ENCODE measurements at regions not wholly inside any gene's neighbourhood (a gene's known extent, or its start where the extent isn't known, plus 50 kb on each side); places are given as distances from the start of the nearest gene placed in this dataset.
"Not testable (repeated sequence)": the region's sequence is repeated elsewhere in the genome, so short reads cannot be mapped to it uniquely, and the experiment has no call there.

DNA sequence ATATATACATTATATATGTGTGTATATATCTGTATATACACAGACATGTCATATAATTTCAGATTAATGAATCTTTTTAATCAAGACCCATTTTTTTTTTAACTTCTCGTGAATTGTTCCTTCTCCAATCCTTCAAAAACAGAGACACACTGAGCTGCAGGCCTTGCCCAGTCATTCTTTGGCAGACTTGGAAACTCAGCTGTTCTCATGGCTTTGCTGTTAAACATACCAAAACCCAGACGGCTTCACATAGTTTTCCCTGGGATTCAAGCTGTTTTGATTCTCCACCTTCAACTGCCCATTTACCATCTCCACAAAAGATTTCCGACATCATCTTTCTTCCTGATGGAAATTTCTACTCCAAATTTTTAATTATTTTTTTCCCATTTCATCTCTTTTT lies 148.7 kb downstream of the KCNJ2 start:
- no peak overlapping the region for H3K4me3 ChIP-seq (ENCODE audit: low read length)
- H3K4me1 ChIP-seq (ENCODE audit: insufficient read depth, low read length), result no peaks in the 10 kb centered on the region
- H3K9me3 ChIP-seq (ENCODE audit: low read length), result no peaks in the 10 kb centered on the region
- H2AFZ ChIP-seq (ENCODE audit: low read depth, low read length), result no peak overlapping the region
- H3K36me3 ChIP-seq (ENCODE audit: insufficient read depth, low read length), result no peaks in the 10 kb centered on the region
- H3K27me3 ChIP-seq (ENCODE audit: insufficient read depth, low read length), result no peaks in the 10 kb centered on the region

DNA sequence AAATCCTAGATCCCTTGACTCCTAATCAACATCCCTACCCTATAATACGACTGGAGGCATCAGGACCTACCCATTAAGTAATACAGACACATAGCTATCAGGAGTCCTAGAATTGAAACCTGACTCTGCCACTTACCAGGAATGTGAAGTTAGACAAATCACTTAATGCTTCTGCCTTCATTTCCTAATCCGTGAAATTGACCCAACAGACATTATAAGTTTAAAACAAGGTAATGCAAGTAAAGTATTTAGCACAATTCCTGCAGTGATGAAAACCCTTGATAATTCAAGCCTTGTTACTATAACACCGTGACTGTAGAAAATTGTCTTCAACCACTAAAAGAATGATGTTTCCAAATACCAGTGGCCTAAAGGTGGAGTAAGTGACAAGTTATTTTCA lies 150.2 kb downstream of the KCNJ2 start:
- Histone ChIP-seq H3K36me3 (ENCODE audit: insufficient read depth, low read length) (no peaks in the 10 kb centered on the region), H3K27me3 (ENCODE audit: insufficient read depth, low read length) (no peaks in the 10 kb centered on the region), H3K4me3 (ENCODE audit: low read length) (no peak overlapping the region), H3K4me1 (ENCODE audit: insufficient read depth, low read length) (no peaks in the 10 kb centered on the region), H3K9me3 (ENCODE audit: low read length) (no peaks in the 10 kb centered on the region), H2AFZ (ENCODE audit: low read depth, low read length) (no peak overlapping the region)

DNA sequence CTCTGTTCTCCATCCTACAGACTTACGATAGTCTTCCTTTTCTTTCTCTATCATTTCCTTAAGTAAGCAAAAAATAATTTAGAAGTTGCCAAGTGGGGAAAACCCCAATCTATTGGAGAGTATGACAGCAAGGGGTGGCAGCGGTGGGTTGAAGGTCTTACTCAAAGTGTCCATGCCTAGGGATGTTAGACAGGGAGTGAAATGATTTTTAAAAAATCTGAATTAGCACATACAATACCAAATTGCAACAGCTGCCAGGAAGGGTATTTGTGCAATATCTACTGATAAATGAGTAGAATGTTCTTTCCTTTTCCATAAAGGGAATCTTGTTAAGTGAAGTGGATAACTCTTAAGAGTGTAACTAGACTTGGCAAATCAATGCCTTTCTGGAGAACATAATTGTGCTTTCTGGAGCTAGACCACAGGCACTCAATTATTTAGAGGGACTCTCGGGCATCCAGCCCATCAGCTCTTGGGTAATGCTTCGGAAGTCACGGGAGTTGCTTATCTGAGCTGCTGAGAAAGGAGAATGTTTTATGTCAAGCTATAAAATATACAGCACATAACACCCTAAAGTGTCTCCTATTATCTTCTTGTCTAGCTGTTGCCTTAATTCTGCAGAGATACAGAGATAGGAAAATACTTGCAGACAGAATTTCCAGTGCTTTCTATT lies 151.5 kb downstream of the KCNJ2 start:
- no peaks in the 10 kb centered on the region for H3K4me1 ChIP-seq (ENCODE audit: insufficient read depth, low read length)
- no peak overlapping the region for H3K4me3 ChIP-seq (ENCODE audit: low read length)
- H3K27me3 ChIP-seq (ENCODE audit: insufficient read depth, low read length), result no peaks in the 10 kb centered on the region
- H3K9me3 ChIP-seq (ENCODE audit: low read length), result no peaks in the 10 kb centered on the region
- H3K36me3 ChIP-seq (ENCODE audit: insufficient read depth, low read length), result no peaks in the 10 kb centered on the region
- H2AFZ ChIP-seq (ENCODE audit: low read depth, low read length), result no peak overlapping the region

DNA sequence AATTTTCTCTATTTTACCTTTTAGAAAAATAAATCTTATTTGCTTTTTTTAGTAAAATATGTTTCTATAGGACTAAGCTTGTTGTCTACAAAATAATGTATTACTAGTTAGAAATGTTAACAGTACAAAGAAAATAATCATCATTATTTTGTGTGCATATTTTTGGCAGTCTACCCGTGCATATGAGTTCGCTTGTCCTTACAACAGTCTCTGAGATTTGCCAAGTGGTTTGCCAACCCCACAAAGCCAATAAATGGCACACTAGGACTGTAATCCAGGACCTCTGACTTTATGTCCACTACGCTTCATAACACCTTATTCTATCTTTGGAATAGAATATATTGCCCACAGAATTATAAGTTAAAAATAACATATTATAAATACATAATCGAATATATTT lies 152.0 kb downstream of the KCNJ2 start:
- no peaks in the 10 kb centered on the region for H3K4me1 ChIP-seq (ENCODE audit: insufficient read depth, low read length)
- no peaks in the 10 kb centered on the region for H3K9me3 ChIP-seq (ENCODE audit: low read length)
- H3K36me3 ChIP-seq (ENCODE audit: insufficient read depth, low read length), result no peaks in the 10 kb centered on the region
- H3K27me3 ChIP-seq (ENCODE audit: insufficient read depth, low read length), result no peaks in the 10 kb centered on the region
- H3K4me3 ChIP-seq (ENCODE audit: low read length), result no peak overlapping the region
- H2AFZ ChIP-seq (ENCODE audit: low read depth, low read length), result no peak overlapping the region

DNA sequence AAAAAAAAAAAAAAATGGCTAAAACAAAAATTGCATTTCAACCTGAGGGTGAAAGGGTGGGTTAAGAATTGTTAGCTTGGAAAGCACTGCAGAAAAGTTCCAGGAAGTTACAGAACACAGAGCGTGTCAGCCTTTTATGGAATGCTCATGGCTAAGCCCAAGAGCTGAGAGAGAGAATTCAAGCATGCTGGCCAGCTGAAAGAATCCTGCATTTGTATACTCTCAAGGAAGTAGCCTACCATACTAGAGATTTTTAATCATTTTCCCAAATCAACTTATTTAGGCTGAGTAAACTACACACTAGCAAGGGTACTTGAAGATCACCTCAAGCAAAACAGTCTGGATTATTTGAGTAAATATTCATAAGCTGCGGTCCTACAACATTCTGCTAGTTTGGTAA lies 153.9 kb downstream of the KCNJ2 start:
- no peaks in the 10 kb centered on the region for H3K36me3 ChIP-seq (ENCODE audit: insufficient read depth, low read length)
- no peaks in the 10 kb centered on the region for H3K4me1 ChIP-seq (ENCODE audit: insufficient read depth, low read length)
- no peaks in the 10 kb centered on the region for H3K27me3 ChIP-seq (ENCODE audit: insufficient read depth, low read length)
- H3K4me3 ChIP-seq (ENCODE audit: low read length), result no peak overlapping the region
- H2AFZ ChIP-seq (ENCODE audit: low read depth, low read length), result no peak overlapping the region
- H3K9me3 ChIP-seq (ENCODE audit: low read length), result no peaks in the 10 kb centered on the region

DNA sequence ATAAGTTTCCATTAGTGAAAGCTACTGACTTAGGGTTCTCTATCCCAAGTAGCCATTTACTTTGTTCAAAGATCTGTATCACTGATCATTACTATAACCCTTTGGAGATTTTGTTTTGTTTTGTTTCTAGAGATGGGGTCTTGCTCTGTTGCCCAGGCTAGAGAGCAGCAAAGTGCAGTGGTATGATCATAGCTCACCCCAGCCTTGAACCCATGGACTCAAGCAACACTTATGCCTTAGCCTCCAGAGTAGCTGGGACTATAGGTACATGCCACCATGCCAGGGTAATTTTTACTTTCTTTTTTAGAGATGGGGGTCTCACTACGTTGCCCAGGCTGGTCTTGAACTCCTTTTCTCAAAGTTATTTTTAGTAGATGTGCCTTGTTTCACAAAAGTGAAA lies 154.7 kb downstream of the KCNJ2 start:
- no peak overlapping the region for H2AFZ ChIP-seq (ENCODE audit: low read depth, low read length)
- no peaks in the 10 kb centered on the region for H3K9me3 ChIP-seq (ENCODE audit: low read length)
- no peaks in the 10 kb centered on the region for H3K27me3 ChIP-seq (ENCODE audit: insufficient read depth, low read length)
- no peaks in the 10 kb centered on the region for H3K36me3 ChIP-seq (ENCODE audit: insufficient read depth, low read length)
- no peak overlapping the region for H3K4me3 ChIP-seq (ENCODE audit: low read length)
- no peaks in the 10 kb centered on the region for H3K4me1 ChIP-seq (ENCODE audit: insufficient read depth, low read length)

DNA sequence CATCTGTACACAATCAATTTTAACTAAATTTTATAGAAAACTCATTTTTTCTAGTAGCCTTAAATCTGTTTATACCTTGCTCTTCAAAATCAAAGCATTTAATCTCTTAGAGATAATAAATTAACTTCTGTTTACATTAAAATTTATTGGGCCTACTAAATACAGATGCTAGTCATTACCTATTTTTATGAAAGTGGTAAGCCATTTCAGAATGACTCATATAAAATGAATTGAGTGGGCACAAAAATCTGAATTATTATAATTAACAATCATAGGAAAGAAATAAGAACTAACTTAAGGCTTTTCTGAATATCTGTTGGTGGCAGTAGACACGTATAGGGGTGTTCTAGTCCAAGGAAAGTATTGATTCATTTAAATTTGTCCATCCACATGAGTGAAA lies 157.9 kb downstream of the KCNJ2 start:
- Histone ChIP-seq H3K27me3 (ENCODE audit: insufficient read depth, low read length) (no peaks in the 10 kb centered on the region), H3K9me3 (ENCODE audit: low read length) (no peaks in the 10 kb centered on the region), H3K4me1 (ENCODE audit: insufficient read depth, low read length) (no peaks in the 10 kb centered on the region), H3K4me3 (ENCODE audit: low read length) (no peak overlapping the region), H3K36me3 (ENCODE audit: insufficient read depth, low read length) (no peaks in the 10 kb centered on the region), H2AFZ (ENCODE audit: low read depth, low read length) (no peak overlapping the region)

DNA sequence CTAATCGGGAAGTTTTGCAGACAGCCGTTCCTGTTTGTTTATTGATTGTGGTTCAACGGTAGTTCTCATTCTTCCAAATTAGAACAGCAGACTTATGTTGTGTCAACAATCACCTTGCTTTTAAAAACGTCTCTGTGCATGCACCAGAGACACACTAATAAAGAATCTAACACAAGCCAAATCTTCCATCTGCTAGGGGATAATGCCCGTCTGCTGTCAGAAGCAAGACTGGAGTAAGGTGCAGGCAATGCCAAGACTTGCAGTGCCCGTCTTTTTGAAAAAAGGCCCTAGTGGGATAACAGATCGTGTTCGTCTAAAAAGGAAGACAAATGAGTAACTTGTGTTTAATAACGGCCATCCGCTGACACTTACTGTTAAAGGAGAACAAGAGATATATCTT lies 158.4 kb downstream of the KCNJ2 start:
- Histone ChIP-seq H3K36me3 (ENCODE audit: insufficient read depth, low read length) (no peaks in the 10 kb centered on the region), H3K9me3 (ENCODE audit: low read length) (no peaks in the 10 kb centered on the region), H3K27me3 (ENCODE audit: insufficient read depth, low read length) (no peaks in the 10 kb centered on the region)

DNA sequence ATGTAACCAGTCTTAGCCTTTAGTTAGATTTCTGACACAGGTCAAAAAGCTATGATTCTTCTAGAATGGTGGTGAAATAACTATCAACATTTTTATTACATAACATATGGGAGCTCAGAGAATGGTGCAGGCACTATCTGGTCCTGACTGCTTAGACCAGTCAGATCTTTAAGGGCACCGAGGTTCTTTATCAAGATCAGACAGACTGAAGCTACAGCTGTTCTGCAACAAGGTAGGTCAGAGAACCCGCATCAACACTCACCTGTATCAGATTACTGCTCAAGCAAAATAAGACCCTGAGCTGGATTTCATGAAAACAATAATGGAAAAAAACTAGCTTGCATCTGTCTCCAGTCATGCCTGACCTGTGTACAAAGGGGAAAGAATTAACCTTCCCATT lies 160.4 kb downstream of the KCNJ2 start:
- H3K4me1 ChIP-seq (ENCODE audit: insufficient read depth, low read length), result no peaks in the 10 kb centered on the region
- H2AFZ ChIP-seq (ENCODE audit: low read depth, low read length), result no peak overlapping the region
- H3K27me3 ChIP-seq (ENCODE audit: insufficient read depth, low read length), result no peaks in the 10 kb centered on the region
- no peaks in the 10 kb centered on the region for H3K9me3 ChIP-seq (ENCODE audit: low read length)
- no peak overlapping the region for H3K4me3 ChIP-seq (ENCODE audit: low read length)
- no peaks in the 10 kb centered on the region for H3K36me3 ChIP-seq (ENCODE audit: insufficient read depth, low read length)

More for the DNA sequence above, 158.4 kb downstream of the KCNJ2 start:
- no peak overlapping the region for H3K4me3 ChIP-seq (ENCODE audit: low read length)
- no peaks in the 10 kb centered on the region for H3K4me1 ChIP-seq (ENCODE audit: insufficient read depth, low read length)
- no peak overlapping the region for H2AFZ ChIP-seq (ENCODE audit: low read depth, low read length)

DNA sequence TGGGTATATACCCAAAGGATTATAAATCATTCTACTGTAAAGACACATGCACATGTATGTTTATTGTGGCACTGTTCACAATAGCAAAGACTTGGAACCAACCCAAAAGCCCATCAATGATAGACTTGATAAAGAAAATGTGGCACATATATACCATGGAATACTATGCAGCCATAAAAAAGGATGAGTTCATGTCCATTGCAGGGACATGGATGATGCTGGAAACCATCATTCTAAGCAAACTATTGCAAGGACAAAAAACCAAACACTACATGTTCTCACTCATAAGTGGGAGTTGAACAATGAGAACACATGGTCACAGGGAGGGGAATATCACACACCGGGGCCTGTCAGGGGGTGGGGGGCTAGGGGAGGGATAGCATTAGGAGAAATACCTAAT lies 161.7 kb downstream of the KCNJ2 start:
- H3K4me1 ChIP-seq (ENCODE audit: insufficient read depth, low read length), result not testable (repeated sequence)

DNA sequence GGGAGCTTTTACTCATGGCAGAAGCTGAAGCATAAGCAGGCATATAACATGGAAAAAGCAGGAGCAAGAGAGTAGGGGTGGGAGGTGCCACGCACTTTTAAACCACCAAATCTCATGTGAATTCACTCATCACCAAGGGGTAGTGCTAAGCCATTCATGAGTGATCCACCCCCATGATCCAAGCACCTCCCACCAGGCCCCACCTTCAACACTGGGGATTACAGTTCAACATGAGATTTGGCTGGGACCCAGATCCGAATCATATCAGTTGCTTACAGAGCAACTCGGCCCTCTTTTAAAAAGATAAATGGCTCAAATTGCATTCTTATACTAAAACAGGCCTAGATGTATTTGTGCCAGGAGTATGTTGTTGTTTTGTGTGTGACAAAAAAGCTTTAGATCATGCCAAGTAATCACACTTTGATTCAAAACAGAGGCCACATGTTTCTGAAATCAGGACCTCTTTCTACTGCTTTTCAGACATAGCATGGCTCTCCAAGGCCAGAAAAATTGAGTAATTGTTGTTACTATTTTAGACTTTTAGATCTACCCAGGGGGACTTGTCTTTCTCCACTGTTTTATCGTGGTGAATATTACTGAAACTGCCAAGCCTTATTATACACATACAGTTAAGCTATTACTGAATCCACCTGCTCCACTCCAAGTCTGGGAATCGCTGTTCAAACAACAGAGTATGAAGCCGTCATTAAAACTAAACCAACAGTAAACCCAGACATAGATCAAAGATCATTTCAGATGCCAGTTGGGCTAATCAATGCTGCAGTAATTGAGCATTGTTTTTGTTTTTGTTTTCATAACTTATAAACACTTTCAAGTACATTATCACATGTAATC lies 163.3 kb downstream of the KCNJ2 start:
- no peak overlapping the region for H3K4me3 ChIP-seq (ENCODE audit: low read length)
- H3K4me1 ChIP-seq (ENCODE audit: insufficient read depth, low read length), result no peaks in the 10 kb centered on the region
- H3K9me3 ChIP-seq (ENCODE audit: low read length), result no peaks in the 10 kb centered on the region

More for the DNA sequence above, 161.7 kb downstream of the KCNJ2 start:
- not testable (repeated sequence) for H2AFZ ChIP-seq (ENCODE audit: low read depth, low read length); H3K9me3 ChIP-seq (ENCODE audit: low read length); H3K27me3 ChIP-seq (ENCODE audit: insufficient read depth, low read length); H3K36me3 ChIP-seq (ENCODE audit: insufficient read depth, low read length); H3K4me3 ChIP-seq (ENCODE audit: low read length)

DNA sequence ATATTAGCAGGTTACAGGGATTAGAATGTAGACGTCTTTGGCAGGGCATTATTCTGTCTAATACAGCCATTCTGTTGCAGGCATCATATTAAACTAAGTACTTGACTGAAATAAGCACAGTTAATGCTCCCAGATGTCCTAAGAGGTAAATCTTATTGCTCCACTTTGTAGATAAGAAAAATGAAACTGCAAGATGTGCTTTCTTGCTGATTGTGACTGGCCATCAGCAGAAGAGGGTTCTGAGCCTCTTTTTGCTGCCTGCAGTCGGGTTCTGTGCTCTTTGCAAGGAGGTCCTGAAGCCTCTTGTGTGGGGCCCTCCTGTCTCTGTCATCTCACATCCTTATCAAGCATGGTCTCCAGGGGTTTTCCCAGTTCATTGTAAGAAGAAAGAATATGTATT lies 167.1 kb downstream of the KCNJ2 start:
- Histone ChIP-seq H3K36me3 (ENCODE audit: insufficient read depth, low read length) (no peaks in the 10 kb centered on the region), H3K4me1 (ENCODE audit: insufficient read depth, low read length) (no peaks in the 10 kb centered on the region), H3K9me3 (ENCODE audit: low read length) (no peaks in the 10 kb centered on the region), H3K27me3 (ENCODE audit: insufficient read depth, low read length) (no peaks in the 10 kb centered on the region), H3K4me3 (ENCODE audit: low read length) (no peak overlapping the region), H2AFZ (ENCODE audit: low read depth, low read length) (no peak overlapping the region)

More for the DNA sequence above, 163.3 kb downstream of the KCNJ2 start:
- H3K27me3 ChIP-seq (ENCODE audit: insufficient read depth, low read length), result no peaks in the 10 kb centered on the region
- no peaks in the 10 kb centered on the region for H3K36me3 ChIP-seq (ENCODE audit: insufficient read depth, low read length)
- no peak overlapping the region for H2AFZ ChIP-seq (ENCODE audit: low read depth, low read length)

DNA sequence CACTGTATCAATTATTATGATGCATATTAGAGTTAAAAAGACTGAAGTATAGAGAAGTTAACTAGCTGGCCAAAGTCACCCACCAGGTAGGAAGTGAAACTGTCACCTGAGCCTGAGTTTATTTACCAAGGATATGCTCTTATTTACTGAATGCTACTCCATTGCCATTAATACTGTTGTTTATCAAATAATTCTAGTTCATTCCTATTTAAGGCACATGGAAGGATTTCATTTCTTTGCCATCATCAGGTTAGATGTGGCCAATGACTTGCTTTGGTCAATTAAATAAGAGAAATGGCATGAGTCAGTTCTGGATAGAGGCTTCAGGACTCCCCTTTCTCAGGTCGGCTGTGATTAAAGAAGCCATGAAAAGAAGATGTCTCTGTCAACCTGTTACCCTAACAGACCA lies 169.6 kb downstream of the KCNJ2 start:
- H3K4me1 ChIP-seq (ENCODE audit: insufficient read depth, low read length), result no peaks in the 10 kb centered on the region
- H3K27me3 ChIP-seq (ENCODE audit: insufficient read depth, low read length), result no peaks in the 10 kb centered on the region
- H3K9me3 ChIP-seq (ENCODE audit: low read length), result no peaks in the 10 kb centered on the region
- no peaks in the 10 kb centered on the region for H3K36me3 ChIP-seq (ENCODE audit: insufficient read depth, low read length)
- no peak overlapping the region for H2AFZ ChIP-seq (ENCODE audit: low read depth, low read length)
- H3K4me3 ChIP-seq (ENCODE audit: low read length), result no peak overlapping the region
